H4 (cell line): ENCODE measurements at regions not wholly inside any gene's neighbourhood (a gene's known extent, or its start where the extent isn't known, plus 50 kb on each side); places are given as distances from the start of the nearest gene placed in this dataset.
"Not testable (repeated sequence)": the region's sequence is repeated elsewhere in the genome, so short reads cannot be mapped to it uniquely, and the experiment has no call there.

Experiments used
- DNase-seq: peaks from one replicate; pipeline ENCODE4 v3.0.0-alpha.2; 2015; ENCODE audit warnings: low spot score

- DNase-seq: no peak
These were observed 261.2 kb downstream of the STIM2 start for GRCh38 chr4:27121830-27122229.

- DNase-seq: peak; percentile 63
These were observed 262.6 kb downstream of the STIM2 start for GRCh38 chr4:27123123-27123768.

- DNase-seq: no peak
These were observed 263.1 kb downstream of the STIM2 start for GRCh38 chr4:27123769-27124124.

- not testable (repeated sequence) for DNase-seq
These were observed 266.3 kb downstream of the STIM2 start for GRCh38 chr4:27126895-27127294.

- DNase-seq: no peak
These were observed 267.8 kb downstream of the STIM2 start for GRCh38 chr4:27128443-27128842.

GRCh38 chr4:27129871-27130366 lies 269.3 kb downstream of the STIM2 start:
- no peak for DNase-seq

GRCh38 chr4:27132497-27132896 lies 271.9 kb downstream of the STIM2 start:
- DNase-seq: no peak

GRCh38 chr4:27140486-27140885 lies 279.8 kb downstream of the STIM2 start:
- no peak for DNase-seq

- DNase-seq: no peak
These were observed 280.9 kb downstream of the STIM2 start for GRCh38 chr4:27141530-27141929.

- no peak for DNase-seq
These were observed 282.2 kb downstream of the STIM2 start for GRCh38 chr4:27142841-27143240.

GRCh38 chr4:27145597-27145996 lies 285.0 kb downstream of the STIM2 start:
- DNase-seq: no peak

- DNase-seq: no peak
These were observed 287.7 kb downstream of the STIM2 start for GRCh38 chr4:27148211-27148895.

- peak; percentile 56 for DNase-seq
These were observed 289.0 kb downstream of the STIM2 start for GRCh38 chr4:27149541-27150212.

- no peak for DNase-seq
These were observed 292.1 kb downstream of the STIM2 start for GRCh38 chr4:27152703-27153102.

GRCh38 chr4:27154706-27155105 lies 294.1 kb downstream of the STIM2 start:
- DNase-seq: peak; percentile 96

GRCh38 chr4:27161191-27161590 lies 300.6 kb downstream of the STIM2 start:
- DNase-seq: no peak

- DNase-seq: no peak
These were observed 308.1 kb downstream of the STIM2 start for GRCh38 chr4:27168783-27169182.

GRCh38 chr4:27173280-27173679 lies 312.6 kb downstream of the STIM2 start:
- DNase-seq: no peak

GRCh38 chr4:27176400-27176799 lies 315.8 kb downstream of the STIM2 start:
- DNase-seq: peak; percentile 39

GRCh38 chr4:27176881-27177280 lies 316.2 kb downstream of the STIM2 start:
- no peak for DNase-seq

GRCh38 chr4:27178061-27178460 lies 317.4 kb downstream of the STIM2 start:
- no peak for DNase-seq

GRCh38 chr4:27181693-27182092 lies 321.1 kb downstream of the STIM2 start:
- DNase-seq: no peak

- no peak for DNase-seq
These were observed 321.6 kb downstream of the STIM2 start for GRCh38 chr4:27182211-27182610.
